GM18907 (cell line): ENCODE measurements at regions not wholly inside any gene's neighbourhood (a gene's known extent, or its start where the extent isn't known, plus 50 kb on each side); places are given as distances from the start of the nearest gene placed in this dataset.

Experiments
- ATAC-seq: cut with Tn5 transposase; IDR thresholded peaks from one replicate; pipeline ENCODE4 v1.9.1; 2021; ENCODE audit warnings: mild to moderate bottlenecking, moderate library complexity; ENCODE audit not compliant: unreplicated experiment

- ATAC-seq: no peak
Measured at GRCh38 chr13:50685956-50686355, 157.5 kb downstream of the DLEU7 start.

- no peak for ATAC-seq
Measured at GRCh38 chr13:50686551-50686950, 156.9 kb downstream of the DLEU7 start.

GRCh38 chr13:50687545-50687944 is 155.9 kb downstream of the DLEU7 start:
- ATAC-seq: no peak

GRCh38 chr13:50690006-50690405 is 153.5 kb downstream of the DLEU7 start:
- no peak for ATAC-seq

GRCh38 chr13:50691176-50691680 is 152.3 kb downstream of the DLEU7 start:
- ATAC-seq: no peak

- ATAC-seq: no peak
Measured at GRCh38 chr13:50691681-50692263, 151.7 kb downstream of the DLEU7 start.

GRCh38 chr13:50692396-50692915 is 151.0 kb downstream of the DLEU7 start:
- no peak for ATAC-seq

GRCh38 chr13:50693727-50694126 is 149.8 kb downstream of the DLEU7 start:
- ATAC-seq: no peak

- ATAC-seq: no peak
Measured at GRCh38 chr13:50697746-50698539, 145.5 kb downstream of the DLEU7 start.

- ATAC-seq: no peak
Measured at GRCh38 chr13:50699874-50700663, 143.4 kb downstream of the DLEU7 start.

- no peak for ATAC-seq
Measured at GRCh38 chr13:50700664-50701305, 142.7 kb downstream of the DLEU7 start.

GRCh38 chr13:50701469-50701868 is 142.0 kb downstream of the DLEU7 start:
- ATAC-seq: no peak

GRCh38 chr13:50706505-50706904 is 137.0 kb downstream of the DLEU7 start:
- ATAC-seq: no peak

- no peak for ATAC-seq
Measured at GRCh38 chr13:50707628-50708027, 135.9 kb downstream of the DLEU7 start.

GRCh38 chr13:50708461-50708860 is 135.0 kb downstream of the DLEU7 start:
- ATAC-seq: no peak

GRCh38 chr13:50709058-50709457 is 134.4 kb downstream of the DLEU7 start:
- no peak for ATAC-seq

- no peak for ATAC-seq
Measured at GRCh38 chr13:50711131-50711815, 132.2 kb downstream of the DLEU7 start.

- ATAC-seq: no peak
Measured at GRCh38 chr13:50711996-50712395, 131.5 kb downstream of the DLEU7 start.

GRCh38 chr13:50712456-50712855 is 131.0 kb downstream of the DLEU7 start:
- ATAC-seq: no peak

- ATAC-seq: no peak
Measured at GRCh38 chr13:50712881-50713280, 130.6 kb downstream of the DLEU7 start.
